IMR-90 (cell line): ENCODE measurements at regions not wholly inside any gene's neighbourhood (a gene's known extent, or its start where the extent isn't known, plus 50 kb on each side); places are given as distances from the start of the nearest gene placed in this dataset.
A peak's percentile ranks its signal among the peaks of the same experiment; 100 is the strongest.

Experiments
- ATAC-seq: fragments of 200-7000 bp; cut with Tn5 transposase; 2 replicates; pipeline ENCODE4 v1.9.1; 2020; ENCODE audit warnings: low read depth, mild to moderate bottlenecking, moderate library complexity
- BruUV-seq: library from RNA; stranded (reverse); fragments of 400-500 nt; replicated peaks from 2 replicates; lab custom pipeline; 2021; lab: Mats Ljungman, UMichigan
- CTCF ChIA-PET: fragments of 300-600 bp; formaldehyde crosslinking; extraction: SDS; loops from one replicate; lab custom pipeline; 2021; ENCODE audit warnings: antibody characterized with exemption; lab: Yijun Ruan, JAX
- POLR2A ChIA-PET: fragments of 300-600 bp; sonication (Branson Sonifier 250); formaldehyde crosslinking; loops from one replicate; lab custom pipeline; 2022; ENCODE audit warnings: antibody characterized with exemption; ENCODE audit not compliant: unreplicated experiment; lab: Charles Lee
- DNase-seq: peaks from one replicate; pipeline ENCODE4 v3.0.0; 2013
- H2AFZ ChIP-seq: replicated peaks from 2 replicates; pipeline ENCODE3; 2013; ENCODE audit warnings: low read length, mild to moderate bottlenecking; ENCODE audit not compliant: poor library complexity
- H2AK5ac ChIP-seq: 2 replicates; pipeline ENCODE4 v1.6.1; 2013; ENCODE audit warnings: low read depth, low read length, inconsistent platforms
- H2AK9ac ChIP-seq: replicated peaks from 2 replicates; pipeline ENCODE3; 2013; ENCODE audit warnings: mild to moderate bottlenecking, low read depth, low read length, moderate library complexity; ENCODE audit not compliant: poor library complexity
- H2BK120ac ChIP-seq: 2 replicates; pipeline ENCODE4 v1.6.1; 2013; ENCODE audit warnings: low read depth, low read length, inconsistent platforms
- H2BK15ac ChIP-seq: 3 replicates; pipeline ENCODE4 v1.6.1; 2013; ENCODE audit warnings: low read depth, low read length, inconsistent platforms
- H2BK20ac ChIP-seq: 2 replicates; pipeline ENCODE4 v1.6.1; 2013; ENCODE audit warnings: low read depth, mild to moderate bottlenecking, inconsistent platforms, low read length, moderate library complexity
- H2BK5ac ChIP-seq: 2 replicates; pipeline ENCODE4 v1.6.1; 2013; ENCODE audit warnings: mild to moderate bottlenecking, low read depth, low read length, inconsistent platforms; ENCODE audit not compliant: poor library complexity, severe bottlenecking
- H3K14ac ChIP-seq: replicated peaks from 2 replicates; pipeline ENCODE4 v1.6.1; 2013; ENCODE audit warnings: low read depth, low read length, inconsistent platforms
- H3K18ac ChIP-seq: 2 replicates; pipeline ENCODE4 v1.6.1; 2013; ENCODE audit warnings: low read depth, low read length, control low read depth
- H3K23ac ChIP-seq: 2 replicates; pipeline ENCODE4 v1.6.1; 2013; ENCODE audit warnings: low read depth, low read length, inconsistent platforms
- H3K27ac ChIP-seq: 2 replicates; pipeline ENCODE4 v1.5.1; 2013; ENCODE audit warnings: mild to moderate bottlenecking, control low read depth, low read length; ENCODE audit not compliant: insufficient read depth
- H3K27me3 ChIP-seq: 2 replicates; pipeline ENCODE4 v1.6.1; 2013; ENCODE audit warnings: low read length; ENCODE audit not compliant: control insufficient read depth, insufficient read depth
- H3K36me3 ChIP-seq: 2 replicates; pipeline ENCODE4 v1.6.1; 2013; ENCODE audit warnings: low read length, mixed read lengths; ENCODE audit not compliant: control insufficient read depth, insufficient read depth
- H3K4ac ChIP-seq: 2 replicates; pipeline ENCODE4 v1.6.1; 2013; ENCODE audit warnings: low read depth, low read length, inconsistent platforms
- H3K4me1 ChIP-seq: 2 replicates; pipeline ENCODE4 v1.6.1; 2013; ENCODE audit warnings: low read length, mixed read lengths; ENCODE audit not compliant: control insufficient read depth, insufficient read depth
- H3K4me2 ChIP-seq: 2 replicates; pipeline ENCODE4 v1.6.1; 2013; ENCODE audit warnings: low read depth, mild to moderate bottlenecking, control low read depth, low read length, moderate library complexity
- H3K4me3 ChIP-seq: 2 replicates; pipeline ENCODE4 v1.5.1; 2013; ENCODE audit warnings: low read depth, mild to moderate bottlenecking, control low read depth, low read length, moderate library complexity; ENCODE audit not compliant: insufficient read depth
- H3K56ac ChIP-seq: 2 replicates; pipeline ENCODE4 v1.6.1; 2013; ENCODE audit warnings: low read length, inconsistent platforms; ENCODE audit not compliant: insufficient read depth; ENCODE audit errors: extremely low read depth
- H3K79me1 ChIP-seq, 2 experiments: 2 replicates each; pipeline ENCODE4 v1.6.1; 2013; ENCODE audit warnings: low read length in 2 of 2, inconsistent platforms in 1 of 2, low read depth in 1 of 2
- H3K9ac ChIP-seq: 2 replicates; pipeline ENCODE4 v1.6.1; 2013; ENCODE audit warnings: low read depth, low read length, control low read depth
- H3K9me1 ChIP-seq: 2 replicates; pipeline ENCODE4 v1.6.1; 2013; ENCODE audit warnings: low read length, inconsistent platforms; ENCODE audit not compliant: insufficient read depth
- H3K9me3 ChIP-seq: 2 replicates; pipeline ENCODE4 v1.6.1; 2013; ENCODE audit warnings: low read length; ENCODE audit not compliant: control insufficient read depth, insufficient read depth
- H4K20me1 ChIP-seq: 2 replicates; pipeline ENCODE4 v1.6.1; 2013; ENCODE audit warnings: low read length, inconsistent platforms; ENCODE audit not compliant: insufficient read depth
- H4K5ac ChIP-seq: 2 replicates; pipeline ENCODE4 v1.6.1; 2013; ENCODE audit warnings: mild to moderate bottlenecking, low read depth, low read length, control low read depth
- H4K8ac ChIP-seq, 2 experiments: 2 replicates each; pipeline ENCODE4 v1.6.1; 2013; ENCODE audit warnings: low read depth in 2 of 2, low read length in 2 of 2, control low read depth in 1 of 2, inconsistent platforms in 1 of 2
- H4K91ac ChIP-seq: 2 replicates; pipeline ENCODE4 v1.6.1; 2013; ENCODE audit warnings: low read depth, low read length, inconsistent platforms; ENCODE audit not compliant: insufficient read depth
- CEBPB ChIP-seq: IDR thresholded peaks from 2 replicates; pipeline ENCODE4 v1.6.1; 2012; ENCODE audit warnings: low read depth, low read length, improper control_type of control experiment
- ELK1 ChIP-seq: fragments of 150-350 bp; IDR thresholded peaks from 2 replicates; pipeline ENCODE4 v1.6.1; 2016; ENCODE audit warnings: low read depth, mild to moderate bottlenecking, low read length, moderate library complexity, borderline replicate concordance
- FOS ChIP-seq: fragments of 150-350 bp; IDR thresholded peaks from 2 replicates; pipeline ENCODE4 v1.6.1; 2016; ENCODE audit warnings: low read depth, low read length
- MAFK ChIP-seq: IDR thresholded peaks from 2 replicates; pipeline ENCODE4 v1.6.1; 2012; ENCODE audit warnings: low read depth, low read length, improper control_type of control experiment
- WGBS, 2 experiments: methylation state at CpG; one replicate each; pipeline versions ENCODE4 v1.1.5 to v1.1.7; 2013; ENCODE audit warnings: missing lambda C conversion rate in 2 of 2; ENCODE audit not compliant: insufficient read length in 1 of 2; ENCODE audit errors: extremely low coverage in 2 of 2; 5-methylcytosine and 5-hydroxymethylcytosine counted together
- dilution Hi-C: fragments of 300-500 bp; cut with HindIII; formaldehyde crosslinking; loops from one replicate; pipeline ENCODE4 v1.14.3; 2018; ENCODE audit warnings: low sequenced_read_pairs; ENCODE audit not compliant: unreplicated experiment
- in situ Hi-C: fragments of 300-500 bp; cut with MboI; formaldehyde crosslinking; loops from 3 replicates; pipeline ENCODE4 v1.14.3; 2019; ENCODE audit warnings: low sequenced_read_pairs, inconsistent platforms, mixed read lengths
- intact Hi-C: fragments of 100-400 bp; cut with micrococcal nuclease; formaldehyde crosslinking; loops from 2 replicates; pipeline ENCODE4 v1.10.0; 2022

- H3K56ac ChIP-seq = no peak overlapping the region
- H2BK15ac ChIP-seq = no peak overlapping the region
- no peak overlapping the region for H2AK5ac ChIP-seq
- no peak overlapping the region for H3K23ac ChIP-seq
- no peak overlapping the region for H2BK120ac ChIP-seq
- H4K5ac ChIP-seq = no peak overlapping the region
- ChIA-PET CTCF (interaction anchor here (1.8 kb wide), 1 partner anchor 12 kb away, joined by 4 read pairs; no protein-coding TSS in a partner anchor), POLR2A (no interaction called here)
- no peak overlapping the region for H3K4ac ChIP-seq
- no peak overlapping the region for H4K8ac ChIP-seq
- no peaks in the 10 kb centered on the region for H4K20me1 ChIP-seq
- no peak overlapping the region for H3K27ac ChIP-seq
- H2BK5ac ChIP-seq = no peak overlapping the region
- no TSS peak for BruUV-seq
- H2AFZ ChIP-seq = no peak overlapping the region
- TF ChIP-seq MAFK = peak; percentile 43; the same call in 1 of the 2 replicates
- no peak for TF ChIP-seq FOS
- TF ChIP-seq ELK1 = no peak
- TF ChIP-seq CEBPB = peak; percentile 91
- ATAC-seq (no peak), DNase-seq (no peak)
- H3K9ac ChIP-seq = no peak overlapping the region
- H3K9me3 ChIP-seq = no peaks in the 10 kb centered on the region
- no peak overlapping the region for H3K4me3 ChIP-seq
- no peaks in the 10 kb centered on the region for H3K36me3 ChIP-seq
- no peaks in the 10 kb centered on the region for H3K9me1 ChIP-seq
- H3K4me1 ChIP-seq = no peaks in the 10 kb centered on the region
- H3K14ac ChIP-seq = no peak overlapping the region
- in situ Hi-C loops = no loop called here
- dilution Hi-C loops = no loop called here
- H3K27me3 ChIP-seq = no peaks in the 10 kb centered on the region
- H3K18ac ChIP-seq = no peak overlapping the region
- H3K79me1 ChIP-seq = no peaks in the 10 kb centered on the region
- H2BK20ac ChIP-seq = no peak overlapping the region
- intact Hi-C loops = no loop called here
- WGBS, 2 experiments = no CpG with 5 or more reads among the region's 3 CpGs
- H3K4me2 ChIP-seq = no peak overlapping the region
- H2AK9ac ChIP-seq = no peak overlapping the region
- H4K91ac ChIP-seq = no peak overlapping the region
Measured at GRCh38 chr12:62135553-62136200, 124.5 kb upstream of the USP15 start.
